Activated CD4-positive, alpha-beta T cell treated with anti-CD3 and anti-CD28 coated beads for 24 hours (primary cell): ENCODE measurements at regions not wholly inside any gene's neighbourhood (a gene's known extent, or its start where the extent isn't known, plus 50 kb on each side); places are given as distances from the start of the nearest gene placed in this dataset.

ENCODE experiments used
- DNase-seq, 2 donors: peaks; one replicate each; pipeline ENCODE4 v3.0.0-alpha.2; 2020; ENCODE audit warnings: low read depth in 2 of 2

DNA sequence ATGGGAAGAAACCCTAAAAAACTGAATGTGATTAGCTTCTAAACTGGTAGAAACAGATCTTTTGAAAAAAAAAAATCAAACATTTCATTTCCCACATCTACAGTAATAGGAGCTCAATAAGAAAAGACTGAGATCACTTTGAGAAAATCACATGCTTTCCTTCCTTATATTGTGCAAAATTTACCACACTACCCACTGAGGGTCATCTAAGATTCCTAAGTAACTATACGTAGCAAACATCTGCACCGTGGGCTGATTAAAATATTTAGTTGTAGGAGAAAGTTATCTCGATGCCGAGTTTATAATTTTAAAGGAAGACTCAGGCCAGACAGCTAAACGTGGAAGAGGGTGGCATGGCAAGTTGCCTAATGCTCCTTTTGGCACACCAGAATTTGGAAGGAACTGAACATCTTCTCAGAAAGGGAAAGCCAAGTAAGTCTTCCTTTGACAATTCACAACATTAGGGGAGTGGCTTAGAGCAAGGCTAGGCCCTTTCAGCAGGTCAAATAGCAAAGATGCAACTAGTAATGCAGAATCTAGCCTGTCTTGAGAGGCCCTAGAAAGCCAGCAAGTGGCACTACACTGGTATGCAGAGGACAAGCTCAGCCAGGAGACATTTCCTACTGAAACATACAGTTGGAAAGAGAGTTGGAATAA, 128.0 kb downstream of the TMA16 start:
- DNase-seq: no peak

DNA sequence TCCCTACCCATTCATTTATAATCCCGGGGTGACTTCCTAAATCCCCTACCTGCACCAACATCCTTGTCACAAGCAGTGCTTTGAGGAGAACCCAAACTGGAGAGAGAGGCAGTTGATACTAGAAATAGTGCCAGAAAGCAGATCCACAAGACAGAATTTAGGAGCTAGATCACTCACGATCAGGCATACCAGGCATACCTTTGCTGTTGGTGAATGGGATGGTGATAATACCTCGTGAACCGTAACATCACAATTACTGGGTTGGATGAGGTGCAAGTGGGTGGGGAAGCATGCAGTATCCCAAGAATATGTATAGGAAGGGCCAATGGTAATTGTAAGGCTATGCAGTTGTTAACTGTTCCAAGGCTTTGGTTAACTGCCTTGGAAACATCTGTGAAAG, 129.3 kb downstream of the TMA16 start:
- no peak for DNase-seq

DNA sequence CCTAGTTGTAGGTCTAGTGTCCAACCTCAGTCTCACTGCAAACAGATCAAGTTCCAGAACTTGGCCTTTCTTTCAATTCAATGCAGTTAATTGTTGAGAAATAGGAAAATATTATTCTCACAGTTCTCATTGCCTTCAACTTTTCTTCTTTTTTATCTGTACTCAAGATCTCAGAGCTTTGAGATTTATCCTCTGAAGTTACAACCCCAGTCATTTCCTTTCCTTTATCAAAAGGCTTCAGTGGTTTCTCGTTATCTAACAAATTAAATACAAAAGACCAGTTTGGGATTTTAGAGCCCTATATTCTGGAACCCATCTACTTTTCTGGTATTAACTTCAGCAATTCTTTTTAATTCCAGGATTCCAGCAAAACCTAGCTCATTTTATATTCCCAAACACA, 130.2 kb downstream of the TMA16 start:
- no peak for DNase-seq

DNA sequence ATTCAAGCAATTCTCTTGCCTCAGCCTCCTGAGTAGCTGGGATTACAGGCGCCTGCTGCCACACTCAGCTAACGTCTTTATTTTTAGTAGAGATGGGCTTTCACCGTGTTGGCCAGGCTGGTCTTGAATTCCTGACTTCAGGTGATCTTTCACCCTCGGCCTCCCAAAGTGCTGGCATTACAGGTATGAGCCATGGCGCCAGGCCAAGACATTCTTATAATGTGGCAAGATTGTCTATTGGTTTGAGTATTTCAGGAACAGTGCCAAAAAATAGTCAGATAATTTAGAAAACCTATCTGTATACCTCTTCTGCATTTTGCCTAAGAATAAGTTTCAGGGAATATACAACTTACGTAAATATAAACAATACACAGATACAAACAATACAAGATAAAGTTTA, 136.8 kb downstream of the TMA16 start:
- DNase-seq: no peak

DNA sequence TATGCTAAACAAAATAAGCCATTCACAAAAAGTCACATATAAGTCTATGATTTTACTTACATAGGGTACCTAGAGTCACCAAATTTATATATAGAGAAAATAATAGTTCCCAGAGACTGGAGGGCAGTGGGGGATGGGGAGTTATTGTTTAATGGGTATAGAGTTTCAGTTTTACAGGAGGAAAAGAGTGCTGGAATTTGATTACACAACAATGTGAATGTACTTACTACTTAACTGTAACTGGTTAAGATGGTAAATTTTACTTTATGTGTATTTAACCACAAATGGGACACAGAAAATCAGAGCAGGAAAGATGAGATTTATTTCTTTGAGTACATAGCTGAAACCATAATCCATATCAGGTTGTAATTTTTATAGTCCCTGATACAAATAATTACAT, 144.4 kb downstream of the TMA16 start:
- DNase-seq: no peak

DNA sequence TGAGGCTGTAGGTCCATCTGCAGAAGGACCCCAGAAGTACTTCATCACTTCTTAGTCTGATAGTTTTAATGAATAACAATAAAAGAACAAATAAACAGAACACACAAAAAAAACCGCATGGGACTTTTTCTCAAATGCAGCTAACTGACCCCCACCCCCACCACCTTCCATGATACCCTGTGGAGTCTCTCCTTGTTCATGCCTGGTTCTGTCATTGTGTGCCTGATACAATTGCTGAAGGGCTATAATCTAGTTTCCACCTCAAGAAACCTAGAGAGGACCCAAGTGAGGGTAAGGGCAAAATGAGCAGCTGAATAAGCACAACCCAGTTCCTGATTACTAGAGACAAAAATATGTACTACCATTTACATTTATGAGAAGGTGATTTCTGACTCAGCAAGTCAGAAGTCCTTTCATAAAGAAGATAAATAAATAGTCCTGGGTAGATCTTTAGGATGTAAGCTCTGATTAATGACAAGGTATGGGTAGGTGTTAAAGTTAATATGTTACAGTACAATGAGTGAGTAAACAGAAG, 155.1 kb downstream of the TMA16 start:
- DNase-seq: no peak

DNA sequence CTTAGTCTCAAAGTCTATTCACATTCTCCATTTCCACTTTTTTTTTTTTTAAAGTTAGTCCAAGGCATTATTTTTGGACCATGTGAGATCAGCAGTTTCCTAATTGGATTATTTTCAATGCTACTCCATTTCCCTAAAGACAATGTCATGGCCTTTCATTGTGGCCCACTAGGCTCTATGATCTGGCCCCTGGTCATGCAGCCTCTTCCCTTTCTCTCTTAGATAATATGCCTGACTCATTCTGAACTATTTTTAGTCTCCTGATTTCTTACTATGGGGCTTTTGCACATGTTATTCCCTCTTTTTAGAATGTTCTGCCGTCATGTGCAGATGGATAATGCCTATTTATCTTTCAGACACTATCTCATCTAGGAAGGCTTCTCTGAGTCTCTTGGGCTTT, 157.3 kb downstream of the TMA16 start:
- DNase-seq: no peak

DNA sequence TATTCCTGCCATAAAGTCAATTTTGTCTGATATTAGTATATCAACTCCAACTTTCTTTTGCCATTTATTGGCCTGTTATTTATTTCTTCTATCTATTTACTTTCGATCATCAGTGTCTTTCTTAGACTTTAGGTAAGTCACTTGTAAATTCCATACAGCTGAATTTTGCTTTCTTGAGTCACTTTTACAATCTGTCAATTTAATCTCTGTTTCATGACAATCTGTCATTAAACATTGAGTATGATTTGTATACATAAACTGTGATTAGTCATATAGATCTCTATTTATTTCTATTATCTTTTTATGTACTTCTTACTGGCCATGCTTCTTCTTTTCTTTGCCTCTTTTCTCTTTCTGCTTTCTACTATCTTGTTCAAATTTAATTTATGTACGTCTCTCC, 160.1 kb downstream of the TMA16 start:
- no peak for DNase-seq

DNA sequence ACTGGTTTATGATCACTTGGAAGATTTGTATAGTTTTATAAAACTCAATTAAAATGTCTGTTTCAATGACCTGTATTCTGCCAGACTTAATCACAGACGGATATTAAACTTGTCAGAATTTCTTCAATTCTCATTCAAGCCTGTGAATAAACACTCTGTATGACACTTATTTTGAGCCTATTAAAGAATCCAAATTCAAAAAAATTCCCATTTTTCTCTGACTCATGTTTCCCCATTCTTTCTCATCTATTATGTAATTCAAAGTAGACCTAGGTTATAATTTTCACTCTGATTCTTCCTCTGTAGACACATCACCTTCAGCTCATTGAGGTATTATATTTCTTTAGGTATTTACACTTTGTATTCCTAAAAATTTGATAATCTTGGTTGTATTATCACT, 166.1 kb downstream of the TMA16 start:
- DNase-seq: no peak

DNA sequence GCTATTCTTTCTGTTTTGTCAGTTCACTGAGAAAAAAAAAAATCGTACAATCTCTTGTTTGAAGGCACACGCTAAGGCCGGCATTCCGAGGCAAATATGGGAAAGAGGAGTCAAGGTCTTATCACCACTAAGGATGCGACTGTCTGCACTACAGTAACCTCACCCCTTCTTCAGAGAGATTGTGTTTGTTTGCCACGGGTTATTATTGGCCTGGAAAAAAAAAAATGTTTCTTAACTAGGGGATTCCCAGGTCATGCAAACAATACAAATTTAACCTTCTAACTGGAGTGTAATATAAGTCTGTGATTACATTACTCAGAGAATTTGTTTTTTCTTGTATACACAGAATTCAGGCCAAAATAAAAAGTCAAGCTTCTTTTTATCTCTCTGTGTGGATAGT, 168.3 kb downstream of the TMA16 start:
- no peak for DNase-seq

DNA sequence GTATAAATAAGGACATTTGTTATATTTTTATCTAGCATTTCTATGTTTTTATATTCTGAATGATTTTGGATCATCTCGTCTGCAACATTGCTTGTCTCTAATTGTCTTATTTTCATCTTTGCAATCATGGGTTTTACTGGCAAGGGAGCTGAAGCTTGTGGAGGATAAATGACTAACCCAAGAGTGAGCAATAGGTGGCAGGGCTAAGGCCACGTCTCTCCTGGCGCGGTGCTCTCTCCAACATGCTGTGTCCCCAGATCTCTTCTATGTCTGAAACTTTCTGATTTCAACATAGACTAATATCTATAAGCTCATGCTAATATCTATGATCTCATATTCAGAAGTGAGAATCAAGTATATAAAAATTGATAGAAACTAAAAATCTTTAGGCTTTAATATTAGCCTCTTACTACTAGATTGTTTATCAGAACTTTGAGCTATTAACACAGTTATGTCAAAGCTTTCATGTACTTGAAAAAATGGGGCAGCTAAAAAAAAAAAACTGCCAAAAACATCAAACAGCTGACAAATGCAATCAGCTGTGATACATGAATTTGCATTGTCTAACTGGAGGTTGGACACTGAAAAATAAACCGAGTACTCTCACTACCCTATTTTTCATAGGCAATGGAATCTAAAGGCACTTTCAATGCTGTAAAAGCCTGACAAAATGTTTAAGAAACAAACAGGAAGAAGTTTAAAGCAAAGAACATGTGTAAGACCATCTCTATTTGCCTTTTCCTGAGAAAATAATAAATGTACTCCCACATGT, 169.2 kb downstream of the TMA16 start:
- DNase-seq: no peak

DNA sequence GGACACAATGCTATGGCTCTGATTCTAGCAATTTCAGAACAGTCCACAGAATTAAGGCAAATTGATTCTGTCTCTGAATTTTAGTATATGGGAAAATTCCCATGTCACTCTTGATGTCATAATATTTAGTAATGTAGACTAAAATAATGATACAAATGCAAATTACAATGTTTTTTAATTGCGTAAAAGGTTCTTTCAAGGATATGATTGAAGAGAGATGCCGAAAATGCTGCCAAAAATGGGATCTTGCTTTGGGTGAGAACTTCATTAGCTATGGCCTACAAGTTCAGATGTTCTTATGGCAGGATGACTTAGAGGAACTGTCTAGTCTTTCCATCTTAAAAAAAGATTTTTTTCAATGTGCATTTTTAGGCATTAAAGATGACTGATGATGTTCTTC, 170.6 kb downstream of the TMA16 start:
- DNase-seq: no peak

DNA sequence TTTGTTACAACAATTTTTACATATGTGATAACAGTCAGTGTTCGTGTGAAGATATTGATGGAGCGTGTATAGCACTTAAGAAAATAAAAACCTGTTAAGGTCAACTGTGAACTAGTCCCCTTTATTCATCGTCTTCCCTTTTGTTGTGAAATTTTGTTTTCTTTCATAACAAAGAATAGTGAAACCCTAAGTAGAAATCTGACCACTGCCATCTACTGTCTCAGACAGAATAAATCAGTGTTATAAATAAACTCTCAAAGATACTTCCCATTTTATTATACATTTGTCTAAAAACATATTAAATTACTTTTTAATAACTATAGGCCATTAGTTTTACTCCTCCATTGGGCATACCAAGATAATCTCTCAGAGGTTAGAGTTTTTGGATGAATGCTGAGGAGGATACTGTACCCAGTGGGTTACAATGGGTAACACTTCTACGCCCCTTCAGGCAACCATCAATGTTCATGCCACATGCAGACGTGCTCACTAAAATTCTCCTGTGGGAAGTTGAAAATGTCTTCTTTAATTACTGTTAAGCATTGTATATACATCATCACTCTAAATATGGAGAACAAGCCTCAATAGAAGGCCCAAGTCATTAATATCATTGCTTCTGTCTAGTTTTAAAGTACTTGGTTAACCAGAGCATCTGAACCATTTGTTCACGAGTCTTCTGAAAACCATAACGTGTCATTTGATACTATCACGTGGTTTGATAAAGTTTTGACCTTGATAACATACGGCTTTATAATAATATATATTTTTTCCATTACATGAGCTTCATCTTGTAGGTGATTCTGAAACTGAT, 171.2 kb downstream of the TMA16 start:
- DNase-seq: no peak

DNA sequence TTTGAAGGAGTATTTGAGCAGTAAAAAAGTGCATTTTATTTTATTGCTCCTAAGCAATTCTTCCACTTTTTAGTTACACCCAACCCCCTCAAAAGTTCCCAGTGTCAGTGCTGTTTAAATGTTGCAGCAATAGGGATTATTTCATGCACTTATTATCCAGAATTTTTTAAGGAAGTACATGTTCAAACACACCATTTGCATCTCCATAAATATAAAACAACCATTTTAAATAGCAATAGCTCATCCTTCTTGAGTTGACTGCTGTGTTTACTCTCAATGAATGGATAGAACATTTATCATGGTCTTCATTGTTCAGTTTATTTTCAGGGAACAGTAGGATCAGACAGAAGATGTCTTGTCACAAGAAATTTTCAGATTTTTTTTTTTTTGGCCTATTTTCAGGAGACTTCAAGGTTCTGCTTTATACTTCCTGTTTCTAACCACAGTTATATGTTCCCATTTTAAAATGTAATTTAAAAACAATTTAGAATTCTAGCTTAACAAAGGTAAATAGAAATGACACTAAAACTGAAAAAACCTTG, 171.9 kb downstream of the TMA16 start:
- no peak for DNase-seq

DNA sequence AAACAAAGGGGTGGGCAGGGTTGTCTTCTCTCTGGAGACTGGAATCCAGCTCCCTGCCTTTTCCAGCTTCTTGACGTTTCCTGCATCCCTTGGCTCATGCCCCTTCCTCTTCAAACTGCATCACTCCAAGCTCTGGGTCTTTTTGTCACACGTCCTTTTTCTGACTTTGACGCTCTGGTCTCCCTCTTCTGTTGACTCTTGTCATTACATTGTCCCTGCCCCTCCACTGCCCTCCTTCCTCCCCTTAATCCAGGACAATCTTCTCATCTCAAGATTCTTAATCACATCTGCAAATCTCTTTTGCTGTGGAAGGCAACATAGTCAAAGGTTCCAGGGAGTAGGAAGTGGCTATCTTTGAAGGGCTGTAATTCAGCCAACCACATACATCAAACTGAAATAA, 178.3 kb downstream of the TMA16 start:
- no peak for DNase-seq

DNA sequence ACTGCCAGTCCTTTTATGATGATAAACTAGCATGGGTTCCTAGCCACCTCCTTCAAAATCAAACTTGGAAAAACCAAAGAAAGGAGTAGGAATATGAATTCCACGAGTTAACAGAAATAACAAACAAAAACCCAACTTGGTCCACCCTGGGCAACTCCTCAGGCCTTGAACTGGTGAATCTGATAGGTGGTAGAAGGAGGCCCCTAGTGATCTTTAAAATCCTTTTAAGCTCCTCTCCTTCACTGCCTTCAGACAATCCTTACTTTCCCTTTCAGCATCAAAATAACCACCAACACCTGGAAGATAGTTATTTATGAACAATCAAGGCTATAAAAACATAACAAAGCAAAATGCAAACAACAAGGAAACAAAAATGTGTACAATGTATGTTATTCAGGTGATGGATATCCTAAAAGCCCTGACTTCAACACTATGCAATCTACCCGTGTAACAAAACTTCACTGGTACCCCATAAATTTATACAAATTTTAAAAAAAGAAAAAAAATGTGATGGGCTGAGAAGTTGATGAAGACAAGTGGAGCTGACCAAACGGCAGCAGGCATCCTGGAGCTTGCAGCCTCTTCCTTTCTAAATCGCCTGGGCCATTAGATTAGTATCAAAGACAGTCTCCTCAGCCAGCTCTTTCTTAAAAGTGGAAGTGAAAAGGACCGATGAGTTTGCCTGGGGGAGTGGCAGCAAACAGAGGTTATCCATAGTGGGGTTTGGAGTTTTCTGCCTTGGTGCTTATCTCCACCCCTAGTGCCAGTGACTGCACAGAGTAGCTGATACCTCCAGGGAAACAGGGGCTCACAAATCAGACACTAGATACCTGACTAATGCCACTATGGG, 179.6 kb downstream of the TMA16 start:
- DNase-seq: no peak

DNA sequence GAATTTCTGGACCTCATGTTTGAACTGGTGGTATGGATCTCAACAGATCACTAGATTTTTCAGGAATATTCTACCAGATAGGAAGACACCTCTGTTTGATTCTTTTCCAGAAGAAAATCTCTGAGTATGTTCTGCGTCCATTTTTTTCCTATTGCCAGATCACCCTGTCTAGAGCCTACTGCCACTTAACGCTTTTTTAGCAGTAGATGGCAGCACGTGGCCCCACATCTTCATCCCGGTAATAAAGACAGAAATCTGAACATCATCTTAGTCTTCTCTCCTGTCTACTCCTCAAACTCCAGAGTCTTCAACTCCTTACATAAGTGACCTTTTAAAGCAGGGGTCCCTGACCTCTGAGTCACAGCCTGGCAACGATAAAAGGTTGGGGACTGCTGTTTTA, 184.7 kb downstream of the TMA16 start:
- no peak for DNase-seq

DNA sequence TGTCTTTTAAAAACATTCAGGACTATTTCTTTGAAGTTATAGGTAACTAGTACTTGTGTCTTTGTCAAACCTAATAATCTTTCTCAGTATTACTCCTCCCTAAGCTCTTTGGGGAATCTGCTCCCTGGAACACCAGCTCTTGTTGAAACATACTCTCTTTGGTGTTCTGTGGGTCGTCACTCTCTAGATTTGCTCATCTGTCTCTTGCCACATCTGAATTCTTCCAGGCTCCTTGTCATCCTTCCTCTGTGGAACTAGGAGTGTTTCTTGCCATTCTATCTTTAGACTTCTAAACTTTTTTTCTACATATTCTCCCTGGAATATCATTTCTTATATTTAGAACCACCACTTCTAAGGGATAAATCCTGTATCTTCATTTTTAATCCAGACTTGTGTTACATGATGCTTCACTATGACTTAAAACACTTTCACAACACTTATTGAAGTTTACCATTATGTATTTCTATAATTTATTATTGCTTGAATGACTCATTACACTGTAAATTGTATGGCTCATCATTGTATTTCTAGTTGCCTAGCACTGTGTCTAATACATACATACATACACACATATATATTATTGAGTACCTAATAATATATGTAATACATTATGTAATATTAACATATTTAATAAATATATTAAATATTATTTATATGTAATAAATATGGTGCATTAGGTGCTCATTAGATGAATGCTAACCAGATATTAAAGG, 186.1 kb downstream of the TMA16 start:
- DNase-seq: no peak

DNA sequence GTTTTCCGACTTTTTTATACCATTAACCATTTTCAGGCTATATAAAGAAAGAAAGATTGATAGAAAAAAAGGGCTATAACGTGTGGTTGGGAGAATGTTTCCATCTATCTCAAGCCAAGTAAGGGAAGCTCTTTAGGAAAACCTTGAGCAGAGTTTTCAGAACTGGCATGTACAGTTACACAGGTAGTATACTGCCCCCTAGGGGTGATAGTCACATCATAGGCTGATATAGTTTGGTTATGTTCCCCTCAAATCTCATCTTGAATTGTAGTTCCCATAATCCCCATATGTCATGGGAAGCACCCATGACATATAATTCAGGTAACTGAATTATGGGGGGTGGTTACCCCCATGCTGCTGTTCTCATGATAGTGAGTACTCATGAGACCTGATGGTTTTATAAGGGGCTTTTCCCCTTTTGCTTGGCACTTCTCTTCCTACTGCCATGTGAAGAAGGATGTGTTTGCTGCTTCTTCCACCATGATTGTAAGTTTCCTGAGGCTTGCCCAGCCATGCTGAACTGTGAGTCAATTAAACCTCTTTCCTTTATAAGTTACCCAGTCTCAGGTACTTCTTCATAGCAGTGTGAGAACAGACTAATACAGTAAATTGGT, 186.8 kb downstream of the TMA16 start:
- DNase-seq: peak in 1 of 2 donors; percentile 9

DNA sequence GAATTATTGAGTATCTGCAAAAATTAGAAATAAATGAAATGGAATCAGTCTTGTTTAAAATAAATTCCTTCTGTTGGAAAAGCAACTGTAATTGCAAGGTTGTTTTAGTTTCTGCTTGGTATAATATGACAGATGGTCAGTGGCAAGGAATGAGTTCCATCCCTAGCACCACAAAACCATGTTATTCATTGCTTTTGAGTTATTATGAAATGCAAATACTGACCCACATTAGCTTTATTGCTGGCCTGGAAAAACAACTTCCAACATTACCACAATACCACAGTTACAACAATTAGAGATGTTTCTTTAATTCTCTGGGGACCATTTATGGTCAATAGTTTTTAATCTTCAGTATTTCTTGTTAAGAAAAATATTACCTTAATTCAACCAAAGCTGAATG, 194.4 kb downstream of the TMA16 start:
- DNase-seq: no peak
